Choroid plexus epithelial cell (primary cell): ENCODE measurements at regions not wholly inside any gene's neighbourhood (a gene's known extent, or its start where the extent isn't known, plus 50 kb on each side); places are given as distances from the start of the nearest gene placed in this dataset.

Experiments
- DNase-seq: peaks from one replicate; pipeline ENCODE4 v3.0.0-alpha.2; 2010; ENCODE audit warnings: low read depth
- H3K4me3 ChIP-seq: 2 replicates; pipeline ENCODE4 v1.5.1; 2011; ENCODE audit warnings: low read depth, mild to moderate bottlenecking, control low read depth, low read length, moderate library complexity
- TF ChIP-seq, protein P1 (sequence below): conservative IDR thresholded peaks from 2 replicates; pipeline ENCODE4 v1.5.1; 2011; ENCODE audit warnings: low read depth, mild to moderate bottlenecking, control low read depth, inconsistent platforms, low read length, moderate library complexity

DNA sequence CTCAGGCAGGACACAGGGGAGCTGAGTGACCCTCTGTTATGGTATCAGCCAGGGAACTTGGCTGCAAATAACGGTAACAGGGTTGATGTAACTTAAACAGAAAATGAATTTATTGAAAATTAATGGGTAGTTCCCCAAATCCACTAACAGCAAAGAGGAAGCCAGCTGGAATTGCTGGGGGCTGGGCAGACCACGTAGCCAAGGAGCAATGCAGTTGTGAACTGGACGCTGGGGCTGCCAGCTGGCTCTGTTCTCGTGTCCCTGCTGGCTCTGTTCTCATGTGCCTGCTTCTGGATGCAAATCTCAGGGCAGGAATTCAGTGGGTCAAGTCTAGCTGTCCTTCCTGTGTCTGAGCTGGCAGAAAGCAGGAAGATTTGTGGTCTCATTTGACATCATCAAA is 1383.3 kb upstream of the TMEM132C start:
- no peak for DNase-seq
- H3K4me3 ChIP-seq = no peak overlapping the region
- TF ChIP-seq, protein P1, sequence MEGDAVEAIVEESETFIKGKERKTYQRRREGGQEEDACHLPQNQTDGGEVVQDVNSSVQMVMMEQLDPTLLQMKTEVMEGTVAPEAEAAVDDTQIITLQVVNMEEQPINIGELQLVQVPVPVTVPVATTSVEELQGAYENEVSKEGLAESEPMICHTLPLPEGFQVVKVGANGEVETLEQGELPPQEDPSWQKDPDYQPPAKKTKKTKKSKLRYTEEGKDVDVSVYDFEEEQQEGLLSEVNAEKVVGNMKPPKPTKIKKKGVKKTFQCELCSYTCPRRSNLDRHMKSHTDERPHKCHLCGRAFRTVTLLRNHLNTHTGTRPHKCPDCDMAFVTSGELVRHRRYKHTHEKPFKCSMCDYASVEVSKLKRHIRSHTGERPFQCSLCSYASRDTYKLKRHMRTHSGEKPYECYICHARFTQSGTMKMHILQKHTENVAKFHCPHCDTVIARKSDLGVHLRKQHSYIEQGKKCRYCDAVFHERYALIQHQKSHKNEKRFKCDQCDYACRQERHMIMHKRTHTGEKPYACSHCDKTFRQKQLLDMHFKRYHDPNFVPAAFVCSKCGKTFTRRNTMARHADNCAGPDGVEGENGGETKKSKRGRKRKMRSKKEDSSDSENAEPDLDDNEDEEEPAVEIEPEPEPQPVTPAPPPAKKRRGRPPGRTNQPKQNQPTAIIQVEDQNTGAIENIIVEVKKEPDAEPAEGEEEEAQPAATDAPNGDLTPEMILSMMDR = no peak

GRCh38 chr12:126889501-126889900 is 1377.5 kb upstream of the TMEM132C start:
- no peak for DNase-seq
- TF ChIP-seq, protein P1 = no peak
- no peak overlapping the region for H3K4me3 ChIP-seq

GRCh38 chr12:126890097-126890496 is 1376.9 kb upstream of the TMEM132C start:
- no peak overlapping the region for H3K4me3 ChIP-seq
- TF ChIP-seq, protein P1 = no peak
- no peak for DNase-seq

DNA sequence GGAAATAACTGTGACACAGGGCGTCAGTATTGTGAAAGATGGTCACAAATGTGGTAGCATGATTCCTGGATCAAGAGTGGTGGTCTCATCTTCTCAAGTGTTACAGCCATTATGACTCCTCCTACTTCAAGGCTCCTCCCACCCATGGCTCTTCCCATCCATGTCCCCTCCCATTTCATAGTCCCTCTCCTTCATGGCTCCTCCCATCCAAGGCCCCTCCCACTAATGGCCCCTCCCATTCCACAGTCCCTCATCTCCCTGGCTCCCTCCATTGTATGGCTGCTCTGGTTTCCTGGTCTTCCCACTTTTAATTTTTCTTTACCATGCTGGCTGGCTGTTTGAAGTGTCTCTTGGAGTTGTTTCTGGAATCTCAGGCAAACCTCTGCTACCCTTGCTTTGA is 1375.2 kb upstream of the TMEM132C start:
- TF ChIP-seq, protein P1 = no peak
- H3K4me3 ChIP-seq = no peak overlapping the region
- DNase-seq = no peak

DNA sequence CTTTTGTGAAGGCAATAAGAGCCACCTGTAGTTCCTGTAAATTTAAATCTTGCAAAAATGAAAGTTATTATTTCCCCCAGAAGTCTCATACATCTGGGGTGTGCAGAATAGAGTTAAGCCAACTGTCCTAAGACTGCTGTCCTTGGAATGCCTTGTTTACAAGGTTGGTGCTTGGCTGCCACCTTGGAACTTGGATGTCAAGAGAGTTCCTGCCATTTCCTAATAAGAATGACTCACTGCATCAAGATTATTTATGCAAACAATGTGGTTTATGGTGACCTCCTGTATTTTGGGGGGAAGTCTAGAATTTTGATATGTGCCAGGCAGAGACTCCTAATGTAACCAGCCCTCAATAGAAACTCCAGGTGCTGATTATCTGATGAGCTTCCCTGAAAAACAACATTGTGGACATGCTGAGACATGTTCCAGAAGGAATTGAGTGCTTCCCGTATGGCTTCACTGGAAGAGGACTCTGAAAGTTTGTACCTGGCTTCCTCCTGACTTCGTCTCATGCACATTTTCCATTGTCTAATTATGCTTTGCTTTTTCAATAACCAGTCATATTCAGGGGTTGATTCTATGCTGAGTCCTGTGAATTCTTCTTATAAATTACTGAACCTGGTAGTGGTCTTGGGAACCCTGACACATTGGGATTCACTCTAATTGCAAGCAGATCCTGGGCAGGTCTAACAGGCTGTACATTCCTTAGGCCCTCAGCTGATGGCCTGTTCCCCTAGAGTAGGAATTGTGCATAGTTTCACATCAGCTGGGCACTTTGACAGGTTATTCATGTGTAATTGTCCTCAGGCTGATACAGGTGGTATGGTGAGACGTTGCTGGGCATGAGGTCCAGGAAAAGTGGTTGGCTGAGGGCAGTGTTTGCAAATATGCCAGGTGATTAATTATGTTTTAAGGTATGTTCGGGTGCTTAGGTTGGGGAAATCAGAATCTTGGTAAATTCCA is 1370.7 kb upstream of the TMEM132C start:
- no peak overlapping the region for H3K4me3 ChIP-seq
- TF ChIP-seq, protein P1 = no peak
- DNase-seq = no peak

DNA sequence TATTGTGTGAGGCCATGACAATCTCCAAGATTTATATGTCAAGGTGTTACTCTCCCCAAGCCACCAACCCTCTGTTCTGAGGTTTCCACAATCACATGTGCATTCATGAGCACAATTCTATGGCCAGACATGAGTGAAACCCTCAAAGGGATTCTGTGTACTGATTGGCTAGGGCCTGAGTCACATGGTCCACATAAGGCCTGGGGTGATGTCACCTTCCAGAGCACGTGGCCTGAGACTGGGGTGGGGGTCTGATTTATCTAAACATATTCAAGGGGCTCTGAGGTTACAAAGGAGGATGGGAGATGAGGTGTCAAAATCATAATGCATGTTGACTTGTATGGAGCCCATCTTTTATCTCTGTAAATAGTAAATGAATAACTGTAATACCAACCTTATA is 1369.9 kb upstream of the TMEM132C start:
- TF ChIP-seq, protein P1 = no peak
- H3K4me3 ChIP-seq = no peak overlapping the region
- DNase-seq = no peak

GRCh38 chr12:126897778-126898177 is 1369.2 kb upstream of the TMEM132C start:
- DNase-seq = no peak

More at GRCh38 chr12:126897778-126898177, 1369.2 kb upstream of the TMEM132C start:
- TF ChIP-seq, protein P1 = no peak
- no peak overlapping the region for H3K4me3 ChIP-seq
